Chondrocyte (in vitro differentiated cells): ENCODE measurements at regions not wholly inside any gene's neighbourhood (a gene's known extent, or its start where the extent isn't known, plus 50 kb on each side); places are given as distances from the start of the nearest gene placed in this dataset.

ENCODE experiments used
- DNase-seq: peaks from one replicate; pipeline ENCODE4 v3.0.0; 2021; ENCODE audit warnings: mixed read lengths, low spot score
- H3K27ac Mint-ChIP-seq: one replicate; pipeline ENCODE4 v1.8.0; 2021; ENCODE audit warnings: mild to moderate bottlenecking, moderate library complexity, mixed read lengths; ENCODE audit not compliant: unreplicated experiment
- H3K27me3 Mint-ChIP-seq: 2 replicates; pipeline ENCODE4 v1.8.0; 2021; ENCODE audit warnings: low read depth, mixed read lengths
- H3K36me3 Mint-ChIP-seq: 2 replicates; pipeline ENCODE4 v1.8.0; 2021; ENCODE audit warnings: low read depth, mixed read lengths
- H3K4me1 Mint-ChIP-seq: 2 replicates; pipeline ENCODE4 v1.8.0; 2021; ENCODE audit warnings: low read depth, mild to moderate bottlenecking, mixed read lengths
- H3K4me3 Mint-ChIP-seq: one replicate; pipeline ENCODE4 v1.8.0; 2021; ENCODE audit warnings: mild to moderate bottlenecking, moderate library complexity, mixed read lengths; ENCODE audit not compliant: unreplicated experiment
- H3K9me3 Mint-ChIP-seq: 2 replicates; pipeline ENCODE4 v1.8.0; 2021; ENCODE audit warnings: low read depth, mixed read lengths
- TF ChIP-seq, protein P1 (sequence below): fragments of 200-600 bp; sonication (generic); IDR thresholded peaks from 2 replicates; pipeline ENCODE4 v1.5.0; 2021; ENCODE audit warnings: antibody characterized with exemption, mild to moderate bottlenecking, moderate library complexity

- H3K9me3 Mint-ChIP-seq, result peaks cover 2% of the 10 kb centered on the region
- peaks cover 11% of the 10 kb centered on the region for H3K4me1 Mint-ChIP-seq
- TF ChIP-seq, protein P1, sequence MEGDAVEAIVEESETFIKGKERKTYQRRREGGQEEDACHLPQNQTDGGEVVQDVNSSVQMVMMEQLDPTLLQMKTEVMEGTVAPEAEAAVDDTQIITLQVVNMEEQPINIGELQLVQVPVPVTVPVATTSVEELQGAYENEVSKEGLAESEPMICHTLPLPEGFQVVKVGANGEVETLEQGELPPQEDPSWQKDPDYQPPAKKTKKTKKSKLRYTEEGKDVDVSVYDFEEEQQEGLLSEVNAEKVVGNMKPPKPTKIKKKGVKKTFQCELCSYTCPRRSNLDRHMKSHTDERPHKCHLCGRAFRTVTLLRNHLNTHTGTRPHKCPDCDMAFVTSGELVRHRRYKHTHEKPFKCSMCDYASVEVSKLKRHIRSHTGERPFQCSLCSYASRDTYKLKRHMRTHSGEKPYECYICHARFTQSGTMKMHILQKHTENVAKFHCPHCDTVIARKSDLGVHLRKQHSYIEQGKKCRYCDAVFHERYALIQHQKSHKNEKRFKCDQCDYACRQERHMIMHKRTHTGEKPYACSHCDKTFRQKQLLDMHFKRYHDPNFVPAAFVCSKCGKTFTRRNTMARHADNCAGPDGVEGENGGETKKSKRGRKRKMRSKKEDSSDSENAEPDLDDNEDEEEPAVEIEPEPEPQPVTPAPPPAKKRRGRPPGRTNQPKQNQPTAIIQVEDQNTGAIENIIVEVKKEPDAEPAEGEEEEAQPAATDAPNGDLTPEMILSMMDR, result peak; percentile 39
- DNase-seq, result no peak
- no peaks in the 10 kb centered on the region for H3K27me3 Mint-ChIP-seq
- no peak overlapping the region for H3K4me3 Mint-ChIP-seq
- H3K27ac Mint-ChIP-seq, result no peak overlapping the region
- no peaks in the 10 kb centered on the region for H3K36me3 Mint-ChIP-seq
These were observed 1988.8 kb upstream of the PIK3C3 start for GRCh38 chr18:39966275-39966674.

DNA sequence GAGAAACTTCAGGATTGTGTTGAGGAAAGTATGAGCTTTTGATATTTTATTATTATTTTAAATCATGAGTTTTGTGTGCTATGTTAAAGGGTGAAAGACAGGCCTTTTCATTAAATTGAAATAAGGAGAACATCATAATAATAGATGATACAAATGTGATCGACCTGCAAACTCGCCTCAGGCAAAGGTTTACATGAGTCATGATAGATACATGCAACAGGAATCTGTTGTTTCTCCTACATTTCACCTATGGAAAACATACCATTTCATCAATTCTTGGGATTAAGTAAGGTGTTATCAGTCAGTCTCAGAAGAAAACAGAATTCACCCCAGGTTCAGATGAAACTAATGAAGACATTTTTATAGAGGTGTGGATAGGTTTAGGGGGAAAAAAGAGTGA is 1992.5 kb upstream of the PIK3C3 start:
- no peaks in the 10 kb centered on the region for H3K27me3 Mint-ChIP-seq

GRCh38 chr18:39960550-39960949 is 1994.5 kb upstream of the PIK3C3 start:
- no peaks in the 10 kb centered on the region for H3K4me1 Mint-ChIP-seq
- TF ChIP-seq, protein P1, result no peak
- no peaks in the 10 kb centered on the region for H3K36me3 Mint-ChIP-seq
- no peak for DNase-seq
- no peak overlapping the region for H3K27ac Mint-ChIP-seq
- H3K9me3 Mint-ChIP-seq, result peaks cover 2% of the 10 kb centered on the region
- H3K4me3 Mint-ChIP-seq, result no peak overlapping the region
- no peaks in the 10 kb centered on the region for H3K27me3 Mint-ChIP-seq

More for the DNA sequence above, 1992.5 kb upstream of the PIK3C3 start:
- H3K4me3 Mint-ChIP-seq, result no peak overlapping the region
- H3K4me1 Mint-ChIP-seq, result no peaks in the 10 kb centered on the region
- no peaks in the 10 kb centered on the region for H3K9me3 Mint-ChIP-seq
- H3K27ac Mint-ChIP-seq, result no peak overlapping the region
- TF ChIP-seq, protein P1, result no peak
- H3K36me3 Mint-ChIP-seq, result no peaks in the 10 kb centered on the region
- DNase-seq, result no peak

DNA sequence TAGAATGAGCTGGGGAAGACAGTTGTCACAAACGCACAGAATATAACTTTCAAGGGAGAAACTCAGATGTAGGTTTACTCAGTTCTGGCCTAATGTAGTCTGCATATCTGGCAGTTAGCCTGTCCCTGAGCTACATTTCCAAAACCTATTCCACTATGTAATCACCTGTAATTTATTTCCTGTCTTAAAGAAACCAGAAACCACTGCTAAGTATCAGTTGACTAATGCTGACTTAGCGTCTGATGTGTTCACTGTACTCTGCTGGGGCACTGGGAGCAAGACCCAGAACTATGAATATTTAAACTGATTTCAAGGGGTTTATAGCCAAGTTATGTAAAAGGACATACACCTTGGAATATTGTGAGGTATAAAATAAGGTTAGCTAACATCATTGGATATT is 1995.2 kb upstream of the PIK3C3 start:
- no peaks in the 10 kb centered on the region for H3K36me3 Mint-ChIP-seq
- H3K27me3 Mint-ChIP-seq, result no peaks in the 10 kb centered on the region
- peaks cover 2% of the 10 kb centered on the region for H3K9me3 Mint-ChIP-seq
- TF ChIP-seq, protein P1, result no peak
- H3K27ac Mint-ChIP-seq, result no peak overlapping the region
- no peak for DNase-seq
- no peak overlapping the region for H3K4me3 Mint-ChIP-seq
- no peaks in the 10 kb centered on the region for H3K4me1 Mint-ChIP-seq

- H3K9me3 Mint-ChIP-seq, result peaks cover 2% of the 10 kb centered on the region
- H3K36me3 Mint-ChIP-seq, result no peaks in the 10 kb centered on the region
- no peak for DNase-seq
- no peaks in the 10 kb centered on the region for H3K4me1 Mint-ChIP-seq
- H3K27ac Mint-ChIP-seq, result no peak overlapping the region
- no peak overlapping the region for H3K4me3 Mint-ChIP-seq
- TF ChIP-seq, protein P1, result no peak
- H3K27me3 Mint-ChIP-seq, result no peaks in the 10 kb centered on the region
These were observed 1996.2 kb upstream of the PIK3C3 start for GRCh38 chr18:39958876-39959275.
